ENCODE measurements at regions not wholly inside any gene's neighbourhood (a gene's known extent, or its start where the extent isn't known, plus 50 kb on each side); places are given as distances from the start of the nearest gene placed in this dataset.

- TF ChIP-seq CTCF (IDR thresholded peaks at IDR 0.05) (no peak), POLR2A (IDR thresholded peaks at IDR 0.05) (no peak)
Observed at GRCh38 chr12:89038831-89039512, 313.3 kb downstream of the DUSP6 start.
